SIG-M5 treated with dmso at 0.1 percent for 504 hours (cell line): ENCODE measurements at regions not wholly inside any gene's neighbourhood (a gene's known extent, or its start where the extent isn't known, plus 50 kb on each side); places are given as distances from the start of the nearest gene placed in this dataset.

Experiments used
- DNase-seq: peaks from one replicate; lab custom pipeline; 2025; ENCODE audit not compliant: unreplicated experiment; lab: John Stamatoyannopoulos, UW

DNA sequence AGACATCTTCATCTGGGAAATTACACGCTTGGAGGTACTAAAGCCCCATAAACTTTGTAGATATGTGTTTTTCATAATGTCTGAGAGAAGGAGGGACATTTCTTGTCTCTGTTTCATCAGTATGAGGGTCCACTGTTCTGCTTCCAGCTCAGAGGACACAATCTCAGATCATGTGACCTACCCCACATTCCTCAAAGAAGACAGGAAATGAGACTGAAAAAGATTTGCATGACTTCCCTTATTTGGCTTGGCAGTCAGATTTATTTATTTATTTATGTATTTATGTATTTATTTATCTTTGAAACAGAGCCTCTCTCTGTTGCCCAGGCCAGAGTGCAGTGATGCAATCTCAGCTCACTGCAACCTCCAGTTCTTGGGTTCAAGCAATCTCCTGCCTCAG is 463.7 kb upstream of the RGPD4 start:
- DNase-seq: no peak

DNA sequence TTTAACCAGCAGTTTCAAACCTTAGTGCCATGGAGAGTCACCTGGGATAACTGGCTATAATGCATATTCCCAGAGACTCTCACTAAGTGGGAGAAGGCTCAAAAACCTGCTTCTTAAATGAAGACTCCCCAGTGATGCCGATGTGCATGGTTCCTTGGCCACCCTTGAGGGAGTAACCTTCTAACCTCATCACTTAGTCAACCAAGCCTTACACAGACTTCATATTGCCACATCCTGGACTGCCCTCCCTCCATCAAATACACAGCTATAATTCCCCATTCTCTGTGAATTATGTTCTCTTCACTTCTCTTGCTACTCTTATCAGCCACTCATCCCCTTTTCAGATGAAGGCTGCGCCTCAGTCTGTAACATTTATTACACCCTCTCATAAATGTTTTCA is 462.9 kb upstream of the RGPD4 start:
- no peak for DNase-seq

DNA sequence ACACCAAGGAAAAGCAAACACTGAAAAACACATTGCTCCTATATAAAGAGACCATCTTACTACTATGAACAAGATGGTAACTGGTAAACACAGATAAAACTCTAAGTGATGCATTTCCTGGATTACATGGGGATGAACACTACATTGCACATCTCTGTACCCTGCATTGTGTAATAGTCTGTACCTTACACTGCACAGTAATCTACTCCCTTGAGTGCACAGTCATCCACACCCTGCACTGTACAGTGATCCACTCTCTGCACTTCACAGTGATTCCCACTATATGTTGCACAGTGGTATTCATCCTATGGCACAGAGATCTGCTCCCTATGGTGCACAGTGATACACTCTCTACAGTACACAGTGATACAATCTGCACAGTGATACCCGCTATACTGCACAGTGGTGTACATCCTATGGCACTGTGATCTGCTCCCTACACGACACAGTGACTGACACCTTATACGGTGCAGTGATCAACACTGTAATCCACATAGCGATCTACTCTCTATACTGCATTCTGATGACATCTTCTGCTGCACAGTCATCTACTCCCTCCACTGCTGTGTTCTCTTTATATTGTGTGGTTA is 462.2 kb upstream of the RGPD4 start:
- no peak for DNase-seq

DNA sequence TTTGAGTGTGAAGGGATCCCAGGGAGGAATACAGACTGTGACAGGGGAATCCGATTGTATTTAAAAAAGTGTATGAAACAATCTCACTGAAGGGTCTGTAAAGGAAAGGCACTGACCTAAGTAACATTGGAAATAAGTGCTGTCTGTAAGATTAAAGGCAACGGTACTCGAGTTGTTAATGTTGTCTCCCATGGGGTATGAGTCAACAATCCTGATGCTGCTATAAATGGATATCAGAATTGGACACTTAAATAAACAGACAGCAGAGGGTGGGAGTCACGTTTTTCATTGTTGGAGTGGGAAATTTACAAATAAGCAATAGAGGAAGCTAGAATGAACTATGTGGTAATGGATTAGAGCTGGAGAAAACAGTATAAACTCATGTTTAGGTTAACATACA is 452.4 kb upstream of the RGPD4 start:
- no peak for DNase-seq

DNA sequence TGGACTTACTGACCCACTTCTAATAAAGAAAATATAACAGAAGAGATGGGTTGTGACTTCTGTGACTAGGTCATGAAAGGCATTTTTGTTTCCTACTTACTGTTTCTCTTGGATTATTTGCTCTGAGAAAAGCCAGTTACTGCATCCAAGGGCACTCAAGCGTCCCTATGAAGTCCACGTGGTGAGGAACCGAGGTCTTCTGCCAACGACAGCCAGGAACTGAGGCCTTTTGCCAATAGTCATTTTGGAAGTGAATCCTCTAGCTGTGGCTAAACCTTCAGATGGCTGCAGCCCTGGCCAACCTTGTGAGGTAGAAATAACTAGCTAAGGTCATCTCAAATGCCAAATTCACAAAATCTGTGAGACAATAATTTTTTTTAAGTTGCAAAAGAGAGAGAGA is 449.8 kb upstream of the RGPD4 start:
- DNase-seq: no peak

DNA sequence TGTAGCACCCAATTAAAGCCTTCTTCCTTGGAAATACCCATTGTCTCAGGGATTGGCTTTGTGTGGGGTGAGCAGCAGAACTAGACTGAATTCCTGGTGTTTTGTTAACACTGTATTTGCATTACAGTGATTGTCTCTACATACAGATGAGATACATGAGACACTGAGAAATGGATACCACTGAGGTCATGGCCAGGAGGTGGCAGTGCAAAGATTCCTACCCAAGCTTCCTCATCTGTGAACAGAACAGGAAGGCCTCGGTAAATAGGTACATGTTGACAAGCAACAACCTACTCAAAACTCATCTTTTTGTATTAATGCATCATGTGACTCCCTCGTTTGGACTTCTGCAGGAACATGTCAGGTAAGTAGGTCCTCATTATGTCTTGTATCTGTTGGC is 445.8 kb upstream of the RGPD4 start:
- no peak for DNase-seq

DNA sequence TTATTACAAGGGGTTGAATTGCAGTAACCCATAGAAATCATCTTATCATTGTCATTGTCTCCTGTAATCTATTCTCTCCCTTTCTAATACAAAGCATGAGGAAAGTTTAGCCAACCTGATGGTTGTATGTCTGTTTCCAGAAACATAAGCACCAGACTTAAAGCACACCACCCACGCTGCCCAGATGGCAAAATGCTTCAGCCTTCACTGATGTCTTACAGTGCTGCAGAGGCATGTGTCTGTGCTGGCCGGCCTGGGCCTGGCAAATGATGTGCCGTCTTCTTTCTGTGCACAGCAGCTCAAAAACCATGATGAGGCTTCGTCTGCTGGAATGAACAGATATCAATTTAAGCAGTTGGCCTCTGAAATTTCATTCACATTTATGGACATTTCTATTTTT is 443.0 kb upstream of the RGPD4 start:
- DNase-seq: no peak

DNA sequence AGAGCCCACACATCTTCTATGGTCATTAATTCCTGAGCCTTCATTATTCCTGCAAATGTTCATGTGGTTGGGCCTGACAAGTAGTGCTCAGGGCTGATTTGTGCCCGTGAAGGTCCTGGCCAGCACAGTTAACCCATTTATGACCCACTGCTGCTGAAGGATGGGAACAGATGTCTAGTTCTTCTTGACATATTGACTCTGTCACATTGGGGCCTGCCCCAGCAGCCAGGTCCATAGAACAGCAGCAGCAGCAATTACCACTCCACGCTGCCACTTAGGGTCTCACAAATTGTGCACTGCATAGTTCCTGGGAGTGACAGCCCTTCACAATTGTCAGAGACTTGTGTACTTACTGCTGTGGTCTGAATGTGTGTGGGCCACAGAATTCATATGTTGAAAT is 442.3 kb upstream of the RGPD4 start:
- DNase-seq: no peak

DNA sequence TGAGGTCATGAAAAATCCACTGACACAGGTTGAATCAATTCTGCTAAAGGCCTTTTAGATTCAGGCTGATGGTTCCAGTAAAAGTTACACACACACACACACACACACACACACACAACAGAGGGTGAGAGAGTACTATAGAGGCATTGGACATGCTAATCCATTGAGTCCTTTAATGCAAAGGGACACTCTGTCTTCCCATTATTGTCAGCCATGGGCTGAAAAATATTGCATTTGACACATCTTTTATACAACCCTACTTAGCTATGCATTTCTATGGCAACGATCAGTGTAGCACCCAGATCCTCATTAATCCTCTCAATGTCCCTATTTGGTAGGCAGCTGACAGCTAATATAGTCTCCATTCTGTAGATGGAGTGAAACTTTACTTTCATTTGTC is 440.8 kb upstream of the RGPD4 start:
- DNase-seq: no peak

DNA sequence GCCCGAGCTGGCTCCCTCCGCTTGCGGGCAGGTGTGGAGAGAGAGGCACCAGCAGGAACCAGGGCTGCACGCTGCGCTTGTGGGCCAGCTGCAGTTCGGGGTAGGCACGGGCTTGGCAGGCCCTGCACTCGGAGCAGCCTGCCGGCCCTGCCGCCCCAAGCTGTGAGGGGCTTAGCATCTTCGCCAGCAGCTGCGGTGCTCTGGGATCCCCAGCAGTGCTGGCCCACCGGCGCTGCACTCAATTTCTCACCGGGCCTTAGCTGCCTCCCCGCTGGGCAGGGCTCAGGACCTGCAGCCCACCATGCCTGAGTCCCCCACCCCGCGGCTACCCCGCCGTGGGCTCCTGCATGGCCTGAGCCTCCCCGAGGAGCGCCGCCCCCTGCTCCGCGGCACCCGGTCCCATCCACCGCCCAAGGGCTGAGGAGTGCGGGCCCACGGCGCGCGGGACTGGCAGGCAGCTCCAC is 434.4 kb upstream of the RGPD4 start:
- DNase-seq: no peak

DNA sequence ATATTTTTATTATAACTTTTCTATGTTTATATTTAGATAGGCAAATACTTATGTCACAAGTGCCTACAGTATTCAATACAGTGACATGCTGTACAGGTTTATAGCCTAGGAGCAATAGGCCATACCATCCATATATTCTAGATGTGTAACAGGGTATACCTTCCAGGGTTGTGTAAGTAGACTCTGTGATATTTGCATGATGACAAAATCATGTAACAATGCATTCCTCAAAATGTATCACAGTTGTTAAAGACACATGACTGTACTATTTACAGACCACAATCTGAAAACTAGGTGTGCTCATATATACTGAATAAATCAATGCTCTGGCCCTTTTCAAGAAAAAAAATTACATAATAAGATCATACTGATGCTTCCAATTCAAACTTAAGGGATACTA is 433.2 kb upstream of the RGPD4 start:
- no peak for DNase-seq

DNA sequence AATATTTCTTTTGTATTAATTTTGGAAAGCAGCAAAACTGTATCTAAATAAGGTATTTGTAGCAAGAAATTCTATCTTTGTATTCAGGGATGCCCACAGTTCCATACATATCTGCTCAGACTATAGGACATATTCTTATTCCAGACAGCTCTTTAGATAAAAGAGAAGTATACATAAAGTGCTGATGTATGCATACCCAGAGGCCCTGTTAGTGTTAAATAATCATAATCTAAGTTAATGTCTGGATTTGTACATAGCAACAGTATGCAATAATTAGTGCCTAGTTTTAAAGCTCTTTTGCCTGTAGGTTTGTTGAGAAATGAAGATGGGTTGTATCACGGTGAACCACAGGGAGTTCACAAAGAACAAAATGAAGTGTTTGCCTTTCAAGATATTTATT is 428.0 kb upstream of the RGPD4 start:
- no peak for DNase-seq

DNA sequence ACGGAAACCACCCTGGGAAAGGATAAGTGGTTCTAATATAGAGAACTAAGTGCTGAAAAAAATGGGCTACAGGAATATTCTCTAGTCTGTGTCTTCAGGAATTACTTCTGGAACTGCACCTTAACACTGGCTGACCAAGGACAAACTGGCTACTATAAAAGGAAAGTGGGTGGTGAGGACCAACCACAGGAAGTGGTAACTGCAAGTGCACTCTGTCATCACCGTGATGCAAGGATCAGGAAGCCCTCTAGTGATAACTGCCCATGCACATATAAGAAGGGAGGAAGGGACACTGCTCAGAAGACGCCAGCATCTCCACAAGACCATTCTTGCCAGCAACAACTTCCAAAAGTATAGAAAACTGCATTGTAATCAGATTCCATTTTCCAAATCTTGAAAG is 424.4 kb upstream of the RGPD4 start:
- DNase-seq: no peak

DNA sequence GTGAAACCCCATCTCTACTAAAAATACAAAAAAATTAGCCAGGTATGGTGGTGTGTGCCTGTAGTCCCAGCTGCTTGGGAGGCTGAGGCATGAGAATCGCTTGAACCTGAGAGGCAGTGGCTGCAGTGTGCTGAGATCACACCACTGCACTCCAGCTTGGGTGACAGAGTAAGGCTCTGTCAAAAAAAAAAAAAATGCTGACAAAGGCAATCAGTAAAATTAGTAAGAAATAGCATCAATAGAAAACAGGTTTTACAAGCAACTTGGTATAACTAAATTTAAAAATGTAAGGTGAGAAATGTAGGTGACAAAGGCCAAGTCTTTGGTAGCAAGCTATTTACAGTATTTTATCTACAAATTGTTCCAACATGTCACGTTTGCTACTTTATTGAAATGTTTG is 421.4 kb upstream of the RGPD4 start:
- no peak for DNase-seq

DNA sequence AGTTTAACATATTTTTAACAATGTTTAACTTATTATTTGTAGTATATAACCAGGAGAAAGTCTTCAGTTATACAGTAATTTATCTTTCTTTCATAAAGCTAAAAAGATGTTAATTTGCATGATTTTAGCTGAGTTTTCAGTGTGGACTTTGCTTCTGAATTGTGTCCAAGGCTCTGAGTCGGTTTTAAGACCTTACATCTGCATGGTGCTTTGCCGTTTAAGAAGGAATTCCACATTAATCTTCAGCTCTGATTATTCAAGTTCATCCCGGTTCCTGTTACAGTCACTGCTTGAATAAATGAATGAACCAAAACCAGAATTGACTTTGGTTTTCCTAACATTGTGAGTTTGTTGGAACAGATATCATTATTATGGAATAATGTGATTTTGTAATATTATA is 419.7 kb upstream of the RGPD4 start:
- no peak for DNase-seq

DNA sequence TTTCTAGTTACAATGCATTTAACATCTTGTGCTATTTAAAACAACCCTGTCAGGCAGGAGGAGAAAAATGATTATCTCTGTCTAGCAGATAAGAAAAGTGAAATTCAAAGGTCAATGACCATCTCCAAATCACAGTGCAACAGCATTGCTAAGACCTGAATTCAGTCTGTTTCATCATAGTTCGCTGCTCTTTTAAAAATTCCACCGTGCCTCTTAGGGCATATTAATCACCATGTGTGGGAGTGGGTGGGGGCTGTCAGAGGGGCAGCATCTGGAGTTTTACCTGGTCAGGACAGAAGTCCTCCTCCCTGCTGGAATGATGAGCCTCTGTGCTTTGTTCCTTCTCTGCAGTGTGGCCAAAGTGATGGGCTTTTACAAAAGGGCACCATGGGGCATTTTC is 418.7 kb upstream of the RGPD4 start:
- DNase-seq: no peak

DNA sequence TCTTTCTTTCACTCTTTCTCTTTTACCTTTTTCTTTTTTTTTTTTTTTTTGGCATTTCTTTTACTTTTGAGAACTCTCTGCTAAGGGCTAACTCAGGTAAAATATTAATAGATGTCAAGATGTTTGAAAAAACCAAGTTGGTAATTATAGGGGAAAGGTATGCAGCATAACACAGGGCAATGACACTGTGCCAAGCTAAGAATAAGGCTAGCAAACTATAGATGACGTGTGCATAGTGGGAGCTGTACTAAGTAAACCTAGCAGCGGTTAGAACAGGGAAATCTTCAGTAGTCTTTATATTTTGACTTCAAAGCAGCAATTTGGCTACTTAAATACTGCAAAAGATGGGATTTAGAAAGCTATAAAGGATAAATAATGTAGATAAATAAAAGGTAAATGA is 415.4 kb upstream of the RGPD4 start:
- DNase-seq: no peak

DNA sequence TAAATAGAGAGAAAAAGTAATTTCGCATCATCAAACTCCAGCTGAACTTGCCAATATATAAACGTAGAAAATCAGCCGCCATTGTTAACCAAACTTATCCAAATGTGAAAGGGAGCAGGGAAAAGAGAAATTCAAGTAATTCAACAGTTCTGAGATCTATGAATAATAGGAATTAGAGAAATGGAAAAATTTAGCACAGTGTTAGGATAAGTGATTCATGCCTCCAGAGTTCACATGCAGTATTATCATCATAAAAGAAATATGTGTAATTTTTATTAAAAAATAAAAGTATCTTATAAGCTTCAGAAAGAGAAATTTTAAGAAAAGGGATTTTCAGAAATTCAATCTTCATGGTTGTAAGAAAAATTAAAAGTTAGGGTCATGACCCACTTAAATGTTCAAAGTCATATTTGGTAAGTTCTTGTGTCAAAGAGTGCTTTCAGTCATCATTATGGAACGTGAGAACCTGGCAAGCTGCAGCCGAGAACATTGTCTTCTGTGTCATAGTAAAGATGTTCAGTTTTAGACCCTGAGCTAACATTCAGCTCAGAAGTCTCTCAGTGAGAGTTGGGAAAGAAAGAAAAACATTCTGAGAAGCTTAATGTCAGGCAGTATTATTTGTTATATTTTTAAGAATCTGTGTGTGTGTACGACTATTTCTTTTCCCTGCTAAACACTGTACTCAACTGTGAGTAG is 414.3 kb upstream of the RGPD4 start:
- no peak for DNase-seq

DNA sequence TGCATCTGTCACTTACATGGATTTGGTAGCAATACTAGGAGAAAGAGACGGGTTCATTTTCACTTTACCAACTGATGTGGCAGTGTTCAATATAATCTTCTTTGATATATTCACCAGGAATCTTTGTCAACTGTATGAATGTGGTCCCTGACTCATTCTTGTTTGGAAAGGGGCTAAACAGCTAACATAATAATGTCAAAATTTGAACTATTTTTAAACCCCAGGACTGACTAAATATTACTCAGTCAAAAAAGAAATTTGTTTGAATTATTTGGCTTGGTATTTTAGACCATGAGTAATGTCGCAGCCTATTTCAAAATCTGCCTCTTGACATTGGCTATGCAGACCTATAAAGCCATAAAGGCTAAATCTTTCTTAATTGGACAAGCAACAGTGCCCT is 413.7 kb upstream of the RGPD4 start:
- no peak for DNase-seq

DNA sequence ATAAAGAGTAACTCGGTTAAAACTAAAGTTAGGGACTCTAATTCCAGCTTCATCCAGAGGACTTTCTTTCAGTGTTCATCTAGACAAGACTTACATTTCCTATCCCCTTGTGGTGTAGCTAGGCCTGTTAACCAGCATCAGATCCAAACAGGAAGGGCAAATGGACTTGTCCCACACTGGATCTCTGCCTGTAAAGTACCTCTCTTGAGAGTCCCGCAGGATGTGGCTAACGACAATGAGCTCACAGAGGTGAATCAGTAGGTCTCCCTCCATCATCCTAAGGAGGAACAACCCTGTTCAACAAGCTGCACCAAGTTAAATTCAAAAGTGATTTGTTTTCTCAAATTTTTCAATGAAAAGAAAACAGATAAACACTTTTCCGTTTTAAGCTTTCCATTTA is 412.3 kb upstream of the RGPD4 start:
- DNase-seq: no peak

DNA sequence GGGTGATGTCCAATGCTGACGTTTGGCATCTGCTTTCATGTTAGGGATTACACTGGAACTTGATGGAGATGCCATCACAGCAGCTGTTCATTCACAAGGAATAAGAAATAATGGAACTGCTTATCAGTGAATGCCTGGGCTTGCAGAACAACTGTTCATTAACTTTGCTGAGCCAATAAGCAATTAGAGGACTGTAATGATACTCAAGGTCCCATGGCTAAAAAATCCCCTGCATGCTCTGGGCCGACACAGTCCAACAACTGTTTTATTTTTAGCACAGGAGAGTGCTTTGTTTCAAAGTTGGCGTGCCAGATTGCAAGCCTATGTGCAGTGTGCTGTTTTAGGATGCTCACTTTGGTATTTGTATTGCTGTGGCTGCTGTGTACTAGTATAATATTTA is 408.0 kb upstream of the RGPD4 start:
- no peak for DNase-seq

DNA sequence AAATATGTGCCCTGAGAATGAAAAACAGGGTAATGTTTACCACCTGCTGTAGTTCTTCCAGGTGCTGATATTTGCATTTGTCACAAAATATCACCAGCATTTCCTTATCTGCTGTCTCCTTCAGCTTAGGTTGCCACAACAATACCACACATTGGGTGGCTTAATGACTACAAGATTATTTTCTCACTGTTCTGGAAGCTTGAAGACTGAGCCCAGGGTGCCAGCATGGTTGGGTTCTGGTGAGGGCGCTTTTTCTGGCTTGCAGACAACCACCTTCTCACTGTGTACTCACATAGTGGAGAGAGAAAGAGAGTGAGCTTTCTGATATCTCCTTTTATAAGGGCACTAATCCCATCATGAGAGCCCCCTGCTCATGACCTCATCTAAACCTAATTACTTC is 407.5 kb upstream of the RGPD4 start:
- DNase-seq: no peak

DNA sequence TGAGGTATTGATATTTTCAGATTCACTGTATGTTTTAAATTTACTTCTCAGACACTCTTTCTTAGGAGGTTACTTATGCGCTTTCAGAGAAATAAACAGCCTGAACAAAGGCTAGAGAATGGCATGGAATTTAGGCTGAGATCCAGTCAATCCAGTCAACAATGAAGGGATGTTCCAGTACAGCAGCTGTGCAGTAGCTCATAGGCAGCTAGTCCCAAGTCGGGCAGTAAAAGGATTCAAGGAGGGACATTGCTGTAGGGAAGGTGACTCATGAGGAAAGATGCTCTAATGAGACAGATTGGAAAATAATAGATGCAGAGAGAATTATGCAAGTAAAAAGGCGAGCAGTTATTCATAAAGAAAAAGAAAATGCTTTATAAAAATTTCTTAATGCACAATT is 397.9 kb upstream of the RGPD4 start:
- no peak for DNase-seq
